HG03378 (cell line): ENCODE measurements at regions not wholly inside any gene's neighbourhood (a gene's known extent, or its start where the extent isn't known, plus 50 kb on each side); places are given as distances from the start of the nearest gene placed in this dataset.

Source experiments
- ATAC-seq: cut with Tn5 transposase; IDR thresholded peaks from one replicate; pipeline ENCODE4 v1.9.1; 2021; ENCODE audit warnings: mild to moderate bottlenecking, moderate library complexity; ENCODE audit not compliant: unreplicated experiment

- no peak for ATAC-seq
Measured at GRCh38 chr2:120986898-120987650, 251.4 kb downstream of the GLI2 start.

GRCh38 chr2:120988051-120988699, 252.5 kb downstream of the GLI2 start:
- no peak for ATAC-seq

GRCh38 chr2:120988700-120989511, 253.2 kb downstream of the GLI2 start:
- ATAC-seq, result no peak

GRCh38 chr2:120989512-120990441, 254.1 kb downstream of the GLI2 start:
- ATAC-seq, result no peak

GRCh38 chr2:120990451-120990871, 254.8 kb downstream of the GLI2 start:
- no peak for ATAC-seq

GRCh38 chr2:120991441-120991840, 255.8 kb downstream of the GLI2 start:
- no peak for ATAC-seq

GRCh38 chr2:120992791-120993555, 257.3 kb downstream of the GLI2 start:
- ATAC-seq, result no peak

GRCh38 chr2:120993661-120994060, 258.0 kb downstream of the GLI2 start:
- ATAC-seq, result no peak

- no peak for ATAC-seq
Measured at GRCh38 chr2:120994301-120994995, 258.8 kb downstream of the GLI2 start.

- no peak for ATAC-seq
Measured at GRCh38 chr2:120995152-120995551, 259.5 kb downstream of the GLI2 start.

- no peak for ATAC-seq
Measured at GRCh38 chr2:120995656-120996190, 260.1 kb downstream of the GLI2 start.

- ATAC-seq, result no peak
Measured at GRCh38 chr2:120999377-121000097, 263.9 kb downstream of the GLI2 start.

GRCh38 chr2:121000804-121001203, 265.1 kb downstream of the GLI2 start:
- ATAC-seq, result no peak

GRCh38 chr2:121001641-121002040, 266.0 kb downstream of the GLI2 start:
- no peak for ATAC-seq

GRCh38 chr2:121002597-121002996, 266.9 kb downstream of the GLI2 start:
- no peak for ATAC-seq

- ATAC-seq, result no peak
Measured at GRCh38 chr2:121003391-121003790, 267.7 kb downstream of the GLI2 start.

- no peak for ATAC-seq
Measured at GRCh38 chr2:121004359-121004758, 268.7 kb downstream of the GLI2 start.

- no peak for ATAC-seq
Measured at GRCh38 chr2:121004950-121005349, 269.3 kb downstream of the GLI2 start.
